ENCODE measurements at regions not wholly inside any gene's neighbourhood (a gene's known extent, or its start where the extent isn't known, plus 50 kb on each side); places are given as distances from the start of the nearest gene placed in this dataset.
"Not testable (repeated sequence)": the region's sequence is repeated elsewhere in the genome, so short reads cannot be mapped to it uniquely, and the experiment has no call there.

DNA sequence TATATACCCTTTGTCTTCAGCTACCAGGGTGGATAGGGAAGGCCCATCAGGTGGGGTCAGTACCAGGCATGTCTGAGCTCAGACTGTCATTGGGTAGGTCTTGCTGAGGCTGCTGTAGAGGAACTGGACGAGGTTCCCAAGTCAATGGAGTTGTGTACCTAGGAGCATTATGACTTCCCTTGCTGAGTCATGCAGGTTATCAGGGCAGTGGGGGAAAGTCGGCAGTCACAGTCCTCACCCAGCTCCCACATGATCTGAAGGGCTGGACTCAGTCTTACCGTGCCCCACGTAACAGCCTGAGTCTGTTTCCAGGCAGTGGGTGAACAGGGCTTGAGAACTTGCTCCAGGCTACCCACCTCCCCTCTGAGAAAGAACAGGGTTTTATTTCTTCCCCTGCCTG, 260.8 kb upstream of the COBL start:
- H3K4me3 ChIP-seq, result no peak overlapping the region
- TF ChIP-seq CTCF (IDR thresholded peaks at IDR 0.05), result no peak
- DNase-seq (no peak), ATAC-seq (no peak)
- H3K9me3 ChIP-seq, result no peaks in the 10 kb centered on the region
- H3K27me3 ChIP-seq, result no peaks in the 10 kb centered on the region
- no peaks in the 10 kb centered on the region for H3K4me1 ChIP-seq
- intact Hi-C loops (cut with DNase I), result no loop called here
- no peak overlapping the region for H3K27ac ChIP-seq
- H3K36me3 ChIP-seq, result no peaks in the 10 kb centered on the region

GRCh38 chr7:51569581-51569980, 253.0 kb upstream of the COBL start:
- DNase-seq, result no peak
- Histone ChIP-seq H3K36me3 (no peaks in the 10 kb centered on the region), H3K27me3 (no peaks in the 10 kb centered on the region), H3K27ac (no peak overlapping the region), H3K9me3 (no peaks in the 10 kb centered on the region), H3K4me3 (no peak overlapping the region), H3K4me1 (no peaks in the 10 kb centered on the region)
- intact Hi-C loops (cut with DNase I), result no loop called here
- ATAC-seq, result no peak
- TF ChIP-seq CTCF (IDR thresholded peaks at IDR 0.05), result no peak

DNA sequence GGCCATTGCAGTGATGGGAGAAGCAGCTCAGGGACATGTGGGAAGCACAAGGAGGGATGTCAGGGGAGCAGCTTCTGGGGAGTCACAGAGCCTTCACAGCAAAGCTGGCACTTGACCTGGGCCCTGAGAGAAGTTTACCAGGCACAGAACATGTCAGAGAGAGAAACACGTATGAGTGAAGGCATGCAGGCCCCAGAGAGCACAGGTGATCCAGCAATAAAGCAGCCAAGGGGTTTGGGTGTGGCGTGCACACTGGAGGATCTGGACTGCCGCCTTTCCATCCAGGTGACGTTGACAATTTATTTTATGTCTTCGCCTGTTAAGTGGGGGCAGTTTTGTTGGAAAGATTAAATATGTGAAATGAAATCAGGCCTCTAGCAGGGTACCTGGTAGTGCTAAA, 252.6 kb upstream of the COBL start:
- H3K27ac ChIP-seq, result no peak overlapping the region
- H3K36me3 ChIP-seq, result no peaks in the 10 kb centered on the region
- intact Hi-C loops (cut with DNase I), result no loop called here
- ATAC-seq (no peak), DNase-seq (no peak)
- H3K9me3 ChIP-seq, result no peaks in the 10 kb centered on the region
- H3K4me1 ChIP-seq, result no peaks in the 10 kb centered on the region
- H3K4me3 ChIP-seq, result no peak overlapping the region
- H3K27me3 ChIP-seq, result no peaks in the 10 kb centered on the region
- TF ChIP-seq CTCF (IDR thresholded peaks at IDR 0.05), result no peak

DNA sequence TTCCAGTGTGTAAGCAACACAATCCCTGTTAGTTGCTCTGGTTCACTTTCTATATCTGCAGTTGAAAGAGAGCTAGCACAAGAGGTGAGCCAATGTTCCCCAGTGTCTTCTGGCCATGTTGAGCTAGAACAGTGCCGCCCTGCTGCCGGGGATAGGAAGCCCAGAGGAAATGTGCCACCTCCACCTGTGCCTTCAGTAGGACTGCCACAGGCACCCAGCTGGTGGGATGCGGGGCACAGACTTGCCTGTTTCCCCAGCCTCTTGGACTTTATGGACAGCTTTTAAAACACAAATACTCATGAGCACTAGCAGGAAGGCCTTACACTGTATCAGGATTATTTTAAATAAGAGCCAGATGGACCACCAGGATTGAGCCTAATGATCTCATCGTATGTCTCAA, 234.5 kb upstream of the COBL start:
- ATAC-seq (no peak), DNase-seq (no peak)
- TF ChIP-seq CTCF (IDR thresholded peaks at IDR 0.05), result no peak
- H3K9me3 ChIP-seq, result no peaks in the 10 kb centered on the region
- no peaks in the 10 kb centered on the region for H3K27me3 ChIP-seq
- no peaks in the 10 kb centered on the region for H3K4me1 ChIP-seq
- intact Hi-C loops (cut with DNase I), result no loop called here
- H3K36me3 ChIP-seq, result no peaks in the 10 kb centered on the region
- no peak overlapping the region for H3K27ac ChIP-seq
- no peak overlapping the region for H3K4me3 ChIP-seq

GRCh38 chr7:51545131-51545530, 228.5 kb upstream of the COBL start:
- ATAC-seq, result no peak
- Histone ChIP-seq H3K4me1 (no peaks in the 10 kb centered on the region), H3K36me3 (no peaks in the 10 kb centered on the region), H3K9me3 (no peaks in the 10 kb centered on the region), H3K27ac (no peak overlapping the region), H3K27me3 (no peaks in the 10 kb centered on the region), H3K4me3 (no peak overlapping the region)
- no peak for DNase-seq
- TF ChIP-seq CTCF (IDR thresholded peaks at IDR 0.05), result no peak
- intact Hi-C loops (cut with DNase I), result no loop called here

DNA sequence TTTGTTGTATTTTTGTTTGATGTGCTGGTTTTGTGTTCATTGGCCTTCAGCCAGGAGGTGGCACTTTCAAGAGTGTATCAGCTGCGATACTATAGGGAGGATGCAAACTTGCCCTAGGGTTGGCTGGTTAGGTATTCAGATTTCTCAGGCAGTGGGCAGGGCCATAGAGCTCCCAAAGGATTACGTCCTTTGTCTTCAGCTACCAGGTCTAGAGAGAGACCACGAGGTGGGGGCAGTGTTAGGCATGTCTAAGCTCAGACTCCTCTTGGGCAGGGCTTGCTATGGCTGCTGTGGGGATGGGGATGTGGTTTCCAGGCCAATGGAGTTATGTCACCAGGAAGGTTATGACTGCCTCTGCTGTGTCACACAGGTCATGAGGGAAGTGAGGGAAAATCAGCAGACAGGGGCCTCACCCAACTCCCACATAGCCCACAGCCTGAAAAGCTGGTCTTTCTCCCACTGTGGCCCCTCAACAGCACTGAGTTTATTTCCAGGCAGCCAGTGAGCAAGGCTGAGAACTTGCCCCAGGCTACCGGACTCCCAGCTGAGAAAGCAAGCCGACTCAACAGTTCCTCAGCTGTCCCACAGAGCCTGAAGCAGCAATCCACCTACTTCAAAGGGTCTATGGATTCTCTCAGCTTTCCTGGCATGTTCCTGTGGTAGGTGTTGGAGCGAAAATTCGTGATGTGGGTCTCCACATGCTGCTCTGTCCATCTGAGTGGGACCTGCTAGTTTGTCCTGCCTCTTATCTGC, 227.4 kb upstream of the COBL start:
- TF ChIP-seq CTCF (IDR thresholded peaks at IDR 0.05), result no peak
- DNase-seq (no peak), ATAC-seq (no peak)
- H3K4me1 ChIP-seq, result no peaks in the 10 kb centered on the region
- intact Hi-C loops (cut with DNase I), result no loop called here
- no peaks in the 10 kb centered on the region for H3K9me3 ChIP-seq
- H3K27ac ChIP-seq, result no peak overlapping the region
- H3K36me3 ChIP-seq, result no peaks in the 10 kb centered on the region
- no peak overlapping the region for H3K4me3 ChIP-seq
- H3K27me3 ChIP-seq, result no peaks in the 10 kb centered on the region

DNA sequence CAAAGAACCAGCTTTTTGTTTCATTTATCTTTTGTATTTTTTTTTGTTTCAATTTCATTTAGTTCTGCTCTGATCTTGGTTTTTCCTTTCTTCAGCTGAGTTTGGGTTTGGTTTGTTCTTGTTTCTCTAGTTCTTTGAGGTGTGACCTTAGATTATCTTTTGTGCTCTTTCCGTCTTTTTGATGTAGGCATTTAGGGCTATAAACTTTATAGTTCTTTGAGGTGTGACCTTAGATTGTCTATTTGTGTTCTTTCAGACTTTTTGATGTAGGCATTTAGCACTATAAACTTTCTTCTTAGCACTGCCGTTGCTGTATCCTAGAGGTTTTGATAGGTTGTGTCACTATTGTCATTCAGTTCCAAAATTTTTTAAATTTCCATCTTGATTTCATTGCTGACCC, 224.3 kb upstream of the COBL start:
- H3K36me3 ChIP-seq; ATAC-seq; intact Hi-C loops (cut with DNase I); H3K27ac ChIP-seq; H3K4me3 ChIP-seq; H3K27me3 ChIP-seq; H3K9me3 ChIP-seq; DNase-seq; H3K4me1 ChIP-seq: not testable (repeated sequence)
